ENCODE measurements at regions not wholly inside any gene's neighbourhood (a gene's known extent, or its start where the extent isn't known, plus 50 kb on each side); places are given as distances from the start of the nearest gene placed in this dataset.

DNA sequence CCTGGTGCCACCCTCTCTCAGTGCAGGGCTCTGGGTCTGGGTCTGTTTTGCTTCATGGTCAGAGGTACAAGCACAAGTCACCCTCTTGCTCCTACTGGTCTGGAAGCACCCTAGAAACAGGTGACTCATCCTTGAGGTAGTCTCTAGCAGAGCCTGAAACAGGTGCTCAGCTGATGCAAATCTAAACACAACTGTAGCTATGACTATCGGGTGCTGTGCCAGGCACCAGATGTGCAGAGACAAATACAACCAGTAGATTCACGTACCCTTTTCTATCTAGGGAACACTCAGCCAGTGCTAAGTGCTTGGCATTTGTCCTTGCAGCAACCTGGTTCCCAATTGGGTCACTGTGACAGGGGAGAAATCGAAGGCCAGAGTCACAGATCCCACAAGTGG, 140.9 kb upstream of the MYCN start:
- no peak overlapping the region for H3K9ac ChIP-seq (ENCODE audit: low read depth, low read length)
- TF ChIP-seq, protein P1, sequence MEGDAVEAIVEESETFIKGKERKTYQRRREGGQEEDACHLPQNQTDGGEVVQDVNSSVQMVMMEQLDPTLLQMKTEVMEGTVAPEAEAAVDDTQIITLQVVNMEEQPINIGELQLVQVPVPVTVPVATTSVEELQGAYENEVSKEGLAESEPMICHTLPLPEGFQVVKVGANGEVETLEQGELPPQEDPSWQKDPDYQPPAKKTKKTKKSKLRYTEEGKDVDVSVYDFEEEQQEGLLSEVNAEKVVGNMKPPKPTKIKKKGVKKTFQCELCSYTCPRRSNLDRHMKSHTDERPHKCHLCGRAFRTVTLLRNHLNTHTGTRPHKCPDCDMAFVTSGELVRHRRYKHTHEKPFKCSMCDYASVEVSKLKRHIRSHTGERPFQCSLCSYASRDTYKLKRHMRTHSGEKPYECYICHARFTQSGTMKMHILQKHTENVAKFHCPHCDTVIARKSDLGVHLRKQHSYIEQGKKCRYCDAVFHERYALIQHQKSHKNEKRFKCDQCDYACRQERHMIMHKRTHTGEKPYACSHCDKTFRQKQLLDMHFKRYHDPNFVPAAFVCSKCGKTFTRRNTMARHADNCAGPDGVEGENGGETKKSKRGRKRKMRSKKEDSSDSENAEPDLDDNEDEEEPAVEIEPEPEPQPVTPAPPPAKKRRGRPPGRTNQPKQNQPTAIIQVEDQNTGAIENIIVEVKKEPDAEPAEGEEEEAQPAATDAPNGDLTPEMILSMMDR (IDR thresholded peaks at IDR 0.05; ENCODE audit: borderline replicate concordance, extremely low read depth, low read length, poor library complexity, severe bottlenecking): no peak
- TF ChIP-seq EZH2 (IDR thresholded peaks at IDR 0.05; ENCODE audit: borderline replicate concordance, low read depth, low read length, severe bottlenecking): no peak
- no peaks in the 10 kb centered on the region for H3K27me3 ChIP-seq (ENCODE audit: insufficient read depth, low read length, poor library complexity)
- H4K20me1 ChIP-seq (ENCODE audit: insufficient read depth, low read length): no peaks in the 10 kb centered on the region
- H3K36me3 ChIP-seq (ENCODE audit: insufficient read depth, low read length): no peaks in the 10 kb centered on the region
- no peak overlapping the region for H3K27ac ChIP-seq (ENCODE audit: low read length)
- no peaks in the 10 kb centered on the region for H3K4me1 ChIP-seq (ENCODE audit: insufficient read depth, low read length)
- H3K9me3 ChIP-seq (ENCODE audit: insufficient read depth, low read length, severe bottlenecking): no peaks in the 10 kb centered on the region
- H2AFZ ChIP-seq (ENCODE audit: low read depth, low read length): no peak overlapping the region
- ATAC-seq (ENCODE audit: insufficient read depth, low read depth) (no peak), DNase-seq (no peak)
- H3K79me2 ChIP-seq (ENCODE audit: insufficient read depth, low read length): no peaks in the 10 kb centered on the region
- no peak overlapping the region for H3K4me3 ChIP-seq (ENCODE audit: low read depth in 1 of 2, low read length in 2 of 2)
- no peak overlapping the region for H3K4me2 ChIP-seq (ENCODE audit: insufficient read depth, low read length)

DNA sequence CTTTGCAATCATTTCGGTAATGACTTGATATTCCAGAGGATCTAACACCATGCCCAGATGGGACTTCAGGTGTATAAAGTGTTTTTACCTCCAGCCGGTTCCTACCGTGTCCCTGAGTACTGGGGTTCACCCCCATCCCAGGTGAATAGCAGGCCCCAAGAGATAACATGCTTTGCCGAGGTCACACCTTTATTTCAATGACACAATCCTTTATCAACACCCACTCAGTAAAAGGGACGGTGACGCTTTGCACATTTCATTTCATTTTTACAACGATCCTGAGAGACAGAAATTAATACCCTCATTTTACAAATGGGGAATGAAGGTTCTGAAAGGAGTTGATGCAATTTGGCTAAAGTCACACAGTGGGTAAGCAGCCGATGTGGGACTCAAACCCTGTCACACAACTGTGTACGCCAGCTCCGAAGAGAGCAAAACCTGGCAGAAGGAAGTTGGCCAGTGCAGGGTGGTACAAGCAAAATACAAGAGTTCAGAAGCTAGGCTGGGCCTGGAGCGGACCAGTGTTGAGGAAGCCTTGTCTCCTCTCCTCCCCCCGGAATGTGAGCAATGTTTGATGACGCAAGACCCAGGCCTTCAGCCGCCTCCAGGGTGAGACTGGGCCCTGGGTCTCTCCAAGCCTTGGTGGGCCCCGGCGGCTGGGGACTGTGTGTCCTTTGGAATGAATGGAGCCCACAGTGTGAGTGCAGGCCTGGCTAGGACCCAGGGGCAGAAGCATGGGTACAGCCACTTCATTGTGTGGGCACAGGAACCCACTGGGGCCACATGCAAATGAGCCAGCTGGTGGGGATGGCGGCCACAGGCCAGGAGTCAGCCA, 139.6 kb upstream of the MYCN start:
- Histone ChIP-seq H3K27ac (ENCODE audit: low read length) (no peak overlapping the region), H3K9me3 (ENCODE audit: insufficient read depth, low read length, severe bottlenecking) (no peaks in the 10 kb centered on the region), H2AFZ (ENCODE audit: low read depth, low read length) (no peak overlapping the region), H3K36me3 (ENCODE audit: insufficient read depth, low read length) (no peaks in the 10 kb centered on the region), H3K4me2 (ENCODE audit: insufficient read depth, low read length) (no peak overlapping the region), H3K9ac (ENCODE audit: low read depth, low read length) (no peak overlapping the region), H3K4me1 (ENCODE audit: insufficient read depth, low read length) (no peaks in the 10 kb centered on the region), H3K79me2 (ENCODE audit: insufficient read depth, low read length) (no peaks in the 10 kb centered on the region), H3K27me3 (ENCODE audit: insufficient read depth, low read length, poor library complexity) (no peaks in the 10 kb centered on the region), H4K20me1 (ENCODE audit: insufficient read depth, low read length) (no peaks in the 10 kb centered on the region), H3K4me3 (ENCODE audit: low read depth in 1 of 2, low read length in 2 of 2) (no peak overlapping the region)
- ATAC-seq (ENCODE audit: insufficient read depth, low read depth): no peak
- TF ChIP-seq, protein P1 (IDR thresholded peaks at IDR 0.05; ENCODE audit: borderline replicate concordance, extremely low read depth, low read length, poor library complexity, severe bottlenecking): no peak
- no peak for TF ChIP-seq EZH2 (IDR thresholded peaks at IDR 0.05; ENCODE audit: borderline replicate concordance, low read depth, low read length, severe bottlenecking)
- no peak for DNase-seq

DNA sequence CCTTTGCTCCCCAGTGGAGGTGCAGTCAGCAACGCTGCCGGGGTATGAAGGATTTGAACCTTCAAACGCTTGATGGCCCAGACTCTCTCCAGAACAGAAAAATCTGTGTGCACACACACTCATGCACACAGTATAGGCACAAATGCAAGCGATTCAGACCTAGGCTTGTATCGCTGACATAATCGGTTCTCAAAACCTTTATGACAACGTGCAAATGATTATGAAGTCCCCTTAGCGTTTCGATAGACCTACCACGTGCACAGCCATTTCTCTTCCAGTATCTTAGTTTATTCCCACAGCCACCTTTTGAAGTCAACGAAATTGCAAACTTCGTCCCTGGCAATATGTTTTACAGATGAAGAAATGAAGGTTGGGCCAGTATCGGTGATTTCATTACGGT, 138.9 kb upstream of the MYCN start:
- H3K4me1 ChIP-seq (ENCODE audit: insufficient read depth, low read length): no peaks in the 10 kb centered on the region
- no peaks in the 10 kb centered on the region for H3K27me3 ChIP-seq (ENCODE audit: insufficient read depth, low read length, poor library complexity)
- H3K9ac ChIP-seq (ENCODE audit: low read depth, low read length): no peak overlapping the region
- H2AFZ ChIP-seq (ENCODE audit: low read depth, low read length): no peak overlapping the region
- no peaks in the 10 kb centered on the region for H3K9me3 ChIP-seq (ENCODE audit: insufficient read depth, low read length, severe bottlenecking)
- H3K27ac ChIP-seq (ENCODE audit: low read length): no peak overlapping the region
- no peak overlapping the region for H3K4me2 ChIP-seq (ENCODE audit: insufficient read depth, low read length)
- ATAC-seq (ENCODE audit: insufficient read depth, low read depth) (no peak), DNase-seq (no peak)
- no peaks in the 10 kb centered on the region for H4K20me1 ChIP-seq (ENCODE audit: insufficient read depth, low read length)
- H3K79me2 ChIP-seq (ENCODE audit: insufficient read depth, low read length): no peaks in the 10 kb centered on the region
- TF ChIP-seq, protein P1 (IDR thresholded peaks at IDR 0.05; ENCODE audit: borderline replicate concordance, extremely low read depth, low read length, poor library complexity, severe bottlenecking): no peak
- TF ChIP-seq EZH2 (IDR thresholded peaks at IDR 0.05; ENCODE audit: borderline replicate concordance, low read depth, low read length, severe bottlenecking): no peak
- H3K4me3 ChIP-seq (ENCODE audit: low read depth in 1 of 2, low read length in 2 of 2): no peak overlapping the region
- no peaks in the 10 kb centered on the region for H3K36me3 ChIP-seq (ENCODE audit: insufficient read depth, low read length)

All from DND-41 (cell line).